ENCODE measurements at regions not wholly inside any gene's neighbourhood (a gene's known extent, or its start where the extent isn't known, plus 50 kb on each side); places are given as distances from the start of the nearest gene placed in this dataset.
"Not testable (repeated sequence)": the region's sequence is repeated elsewhere in the genome, so short reads cannot be mapped to it uniquely, and the experiment has no call there.

GRCh38 chr11:56855217-56855616 is 106.7 kb upstream of the OR9G4 start:
- no peak for DNase-seq

- no peak for DNase-seq
Observed at GRCh38 chr11:56852131-56852530, 103.6 kb upstream of the OR9G4 start.

DNA sequence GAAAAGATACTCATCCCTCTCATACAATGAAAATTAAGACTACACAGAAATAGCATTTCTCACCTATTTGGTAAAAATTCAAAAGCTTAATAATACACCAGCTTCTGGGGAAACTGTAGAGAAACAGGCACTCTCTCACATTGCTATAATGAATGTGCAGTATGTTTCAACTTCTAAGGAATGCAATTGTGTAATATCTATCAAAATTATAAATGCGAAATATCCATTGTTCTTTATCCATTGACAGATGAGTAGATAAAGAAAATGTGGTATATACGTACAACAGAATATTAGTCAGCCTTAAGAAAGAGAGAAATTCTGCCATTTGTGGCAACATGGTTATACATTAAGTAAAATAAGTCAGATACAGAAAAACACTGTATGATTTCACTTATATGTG is 101.4 kb upstream of the OR9G4 start:
- DNase-seq, result no peak

DNA sequence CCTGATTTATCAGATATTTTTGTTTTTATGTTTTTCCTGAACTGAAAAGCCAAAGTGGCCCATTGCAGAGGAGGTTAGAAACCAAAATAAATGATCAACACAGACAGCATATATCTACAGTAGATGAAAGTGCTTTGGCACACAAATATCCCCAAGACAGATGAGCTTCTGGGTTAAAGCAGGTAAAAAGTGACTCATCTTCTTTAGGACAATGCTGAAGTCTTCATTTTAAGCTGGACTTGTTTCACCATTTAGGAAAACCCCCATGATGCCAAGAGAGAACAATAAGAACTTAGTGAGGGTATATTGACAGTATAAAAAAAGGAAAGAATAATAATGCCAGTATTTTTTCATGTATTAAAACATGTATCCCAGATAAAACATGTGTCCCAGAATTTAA is 100.8 kb upstream of the OR9G4 start:
- DNase-seq, result no peak

GRCh38 chr11:56848141-56848809 is 99.8 kb upstream of the OR9G4 start:
- DNase-seq, result no peak

- no peak for DNase-seq
Observed at GRCh38 chr11:56846631-56847576, 98.4 kb upstream of the OR9G4 start.

DNA sequence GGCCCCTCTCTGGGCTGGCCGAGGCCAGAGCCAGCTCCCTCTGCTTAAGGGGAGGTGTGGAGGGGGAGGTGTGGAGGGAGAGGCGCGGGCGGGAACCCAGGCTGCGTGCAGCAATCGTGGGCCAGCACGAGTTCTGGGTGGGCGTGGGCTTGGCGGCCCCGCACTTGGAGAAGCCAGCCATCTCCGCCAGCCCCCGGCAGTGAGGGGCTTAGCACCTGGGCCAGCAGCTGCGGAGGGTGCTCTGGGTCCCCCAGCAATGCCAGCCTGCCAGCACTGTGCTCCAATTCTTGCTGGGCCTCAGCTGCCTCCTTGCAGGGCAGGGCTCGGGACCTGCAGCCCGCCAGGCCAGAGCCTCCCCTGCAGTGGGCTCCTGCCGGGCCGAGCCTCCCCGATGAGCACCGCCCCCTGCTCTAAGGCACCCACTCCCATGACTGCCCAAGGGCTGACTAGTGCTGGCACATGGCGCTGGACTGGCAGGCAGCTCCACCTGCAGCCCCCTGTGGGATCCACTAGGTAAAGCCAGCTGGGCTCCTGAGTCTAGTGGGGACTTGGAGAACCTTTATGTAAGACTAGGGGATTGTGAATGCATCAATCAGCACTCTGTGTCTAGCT is 96.7 kb upstream of the OR9G4 start:
- DNase-seq, result no peak

- DNase-seq, result no peak
Observed at GRCh38 chr11:56843816-56844215, 95.3 kb upstream of the OR9G4 start.

DNA sequence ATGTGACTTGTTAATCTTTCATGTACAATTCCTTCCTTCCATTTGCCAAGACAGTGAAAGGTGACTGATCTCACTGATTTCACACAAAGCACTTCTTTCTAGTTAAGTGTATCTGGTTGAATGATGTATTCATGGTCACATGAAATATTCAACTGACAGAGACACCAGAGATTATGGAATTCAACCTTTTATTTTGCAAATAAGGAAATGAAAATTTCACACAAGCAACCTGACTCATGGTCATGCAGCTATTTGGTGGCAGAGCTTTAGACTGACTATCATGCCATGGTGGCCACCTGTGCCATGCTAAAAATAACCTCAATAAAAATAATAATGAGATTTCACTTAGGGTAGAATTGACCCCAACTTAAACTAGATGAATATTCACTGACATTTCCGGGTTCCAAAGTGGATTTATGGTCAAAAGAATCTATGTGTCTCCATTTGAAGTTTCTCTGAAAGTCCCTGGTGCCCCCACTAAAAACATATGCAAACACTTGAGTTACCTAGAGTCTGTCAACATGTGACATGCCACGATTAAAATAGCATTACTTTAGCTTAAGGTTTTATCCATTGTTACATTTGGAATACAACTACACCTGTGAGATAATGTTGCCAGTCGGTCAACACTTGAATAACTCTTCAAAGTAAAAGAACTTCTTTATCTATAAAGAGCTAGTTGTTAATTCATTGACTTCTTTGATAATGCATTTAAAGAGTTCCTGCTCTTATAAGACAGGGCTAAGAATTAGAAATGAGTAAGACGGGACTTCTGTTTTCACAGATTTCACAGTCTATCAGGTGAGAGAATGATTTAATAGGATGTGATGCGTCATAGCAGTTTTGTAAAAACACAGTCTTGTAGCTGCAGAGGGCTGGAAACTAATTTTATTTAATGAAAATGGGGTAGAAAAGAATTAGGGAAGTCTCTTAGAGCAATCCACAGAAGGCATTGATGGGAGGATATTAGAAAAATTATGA is 94.6 kb upstream of the OR9G4 start:
- DNase-seq, result no peak

DNA sequence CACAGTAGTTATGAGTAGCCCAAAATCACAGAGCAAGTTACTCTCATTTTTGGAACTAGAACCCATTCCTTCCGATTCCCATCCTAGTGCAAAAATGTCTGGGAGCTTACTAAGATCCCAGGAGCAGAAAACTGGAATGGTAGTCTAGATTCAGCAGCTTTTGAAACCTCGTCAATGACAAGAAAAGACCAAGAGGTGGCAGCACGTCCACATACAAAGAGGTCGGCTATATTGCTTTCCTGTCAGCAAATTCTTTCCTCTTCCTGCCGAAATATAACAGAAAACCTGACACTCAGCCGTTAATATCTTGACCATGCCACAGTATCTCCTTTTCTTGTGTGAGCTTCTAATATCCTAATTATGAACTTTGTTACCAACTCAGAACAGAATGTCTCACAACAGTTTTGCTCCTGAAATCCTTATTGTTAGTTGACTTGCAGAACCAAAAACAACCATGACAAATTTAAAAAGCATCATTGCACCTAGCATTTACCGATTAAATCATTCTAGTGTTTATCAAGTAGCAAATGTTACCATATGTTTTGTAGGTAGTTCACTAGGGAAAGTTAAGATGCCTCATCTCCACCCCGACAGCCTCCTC is 92.8 kb upstream of the OR9G4 start:
- DNase-seq, result peak; percentile 78

DNA sequence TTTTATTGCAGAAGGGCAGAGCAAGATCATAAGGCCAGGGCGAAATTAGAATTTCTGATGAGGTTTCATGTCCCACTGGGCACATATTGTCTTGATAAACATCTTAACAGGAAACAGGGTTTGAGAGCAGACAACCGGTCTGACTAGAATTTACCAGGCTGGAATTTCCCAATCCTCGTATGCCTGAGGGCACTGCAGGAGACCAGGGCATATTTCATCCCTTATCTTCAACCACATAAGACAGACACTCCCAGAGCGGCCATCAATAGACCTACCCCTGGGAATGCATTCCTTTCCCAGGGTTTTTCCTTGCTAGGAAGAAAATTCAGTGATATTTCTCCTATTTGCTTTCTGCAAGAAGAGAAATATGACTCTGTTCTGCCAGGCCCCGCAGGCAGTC is 78.9 kb upstream of the OR9G4 start:
- not testable (repeated sequence) for DNase-seq

GRCh38 chr11:56819916-56820315 is 71.4 kb upstream of the OR9G4 start:
- no peak for DNase-seq

DNA sequence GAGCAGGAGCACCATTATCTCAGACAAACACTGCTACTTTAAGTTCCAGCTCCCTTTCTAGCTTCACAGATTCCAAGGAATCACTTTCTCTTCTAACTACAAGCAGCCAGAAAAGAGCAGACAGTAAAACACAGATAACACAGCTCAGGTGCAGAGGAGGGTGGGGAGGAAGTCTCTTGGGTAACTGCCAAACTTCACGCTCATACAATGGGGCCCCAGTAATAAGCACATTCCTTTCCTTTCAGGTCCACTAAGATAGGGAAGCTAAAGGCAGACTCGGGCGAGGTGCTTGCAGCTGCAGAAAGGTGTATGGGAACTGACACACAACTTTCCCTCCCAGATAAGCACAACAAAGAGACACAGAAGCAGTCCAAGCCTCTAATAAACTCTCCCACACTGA is 69.2 kb upstream of the OR9G4 start:
- no peak for DNase-seq

GRCh38 chr11:56816259-56816658 is 67.8 kb upstream of the OR9G4 start:
- no peak for DNase-seq

DNA sequence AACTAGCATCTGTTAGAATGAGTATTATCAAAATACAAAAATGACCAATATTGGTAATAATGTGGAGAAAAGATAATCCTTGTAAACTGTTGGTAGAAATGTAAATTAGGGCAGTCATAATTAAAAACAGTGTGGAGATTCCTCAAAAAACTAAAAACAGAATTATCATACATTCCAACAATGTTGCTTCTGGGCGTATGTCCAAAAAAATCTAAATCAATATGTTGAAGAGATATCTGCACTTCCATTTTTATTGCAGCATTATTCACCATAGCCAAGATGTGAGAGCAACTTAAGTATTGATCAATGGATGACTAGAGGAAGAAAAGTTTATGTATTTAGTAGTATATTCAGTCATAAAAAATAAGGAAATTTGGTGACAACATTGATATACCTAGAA is 59.8 kb upstream of the OR9G4 start:
- DNase-seq, result no peak

DNA sequence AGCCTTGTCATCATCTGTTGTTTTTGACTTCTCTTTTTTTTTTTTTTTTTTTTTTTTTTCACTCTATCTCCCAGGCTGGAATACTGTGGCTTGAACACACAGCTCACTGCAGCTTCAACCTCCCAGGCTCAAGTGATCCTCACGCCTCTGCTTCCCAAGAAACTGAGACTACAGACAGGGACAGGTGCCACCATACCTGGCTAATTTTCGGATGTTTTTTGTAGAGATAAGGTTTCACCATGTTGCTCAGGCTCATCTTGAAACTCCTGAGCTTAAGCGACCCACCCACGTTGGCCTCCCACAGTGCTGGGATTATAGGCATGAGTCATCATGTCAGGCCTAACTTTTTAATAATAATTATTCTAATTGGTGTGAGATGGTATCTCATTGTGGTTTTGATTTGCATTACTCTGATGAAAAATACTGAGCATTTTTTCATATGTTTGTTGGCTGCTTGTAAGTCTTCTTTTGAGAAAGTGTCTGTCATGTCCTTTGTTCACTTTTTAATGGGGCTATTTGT is 51.3 kb upstream of the OR9G4 start:
- DNase-seq, result no peak
